IMR-90 (cell line): ENCODE measurements at regions not wholly inside any gene's neighbourhood (a gene's known extent, or its start where the extent isn't known, plus 50 kb on each side); places are given as distances from the start of the nearest gene placed in this dataset.

ENCODE experiments used
- ATAC-seq: fragments of 200-7000 bp; cut with Tn5 transposase; 2 replicates; pipeline ENCODE4 v1.9.1; 2020; ENCODE audit warnings: low read depth, mild to moderate bottlenecking, moderate library complexity
- BruUV-seq: library from RNA; stranded (reverse); fragments of 400-500 nt; replicated peaks from 2 replicates; lab custom pipeline; 2021; lab: Mats Ljungman, UMichigan
- CTCF ChIA-PET: fragments of 300-600 bp; formaldehyde crosslinking; extraction: SDS; loops from one replicate; lab custom pipeline; 2021; ENCODE audit warnings: antibody characterized with exemption; lab: Yijun Ruan, JAX
- POLR2A ChIA-PET: fragments of 300-600 bp; sonication (Branson Sonifier 250); formaldehyde crosslinking; loops from one replicate; lab custom pipeline; 2022; ENCODE audit warnings: antibody characterized with exemption; ENCODE audit not compliant: unreplicated experiment; lab: Charles Lee
- DNase-seq: peaks from one replicate; pipeline ENCODE4 v3.0.0; 2013
- H2AFZ ChIP-seq: replicated peaks from 2 replicates; pipeline ENCODE3; 2013; ENCODE audit warnings: low read length, mild to moderate bottlenecking; ENCODE audit not compliant: poor library complexity
- H2AK5ac ChIP-seq: 2 replicates; pipeline ENCODE4 v1.6.1; 2013; ENCODE audit warnings: low read depth, low read length, inconsistent platforms
- H2AK9ac ChIP-seq: replicated peaks from 2 replicates; pipeline ENCODE3; 2013; ENCODE audit warnings: mild to moderate bottlenecking, low read depth, low read length, moderate library complexity; ENCODE audit not compliant: poor library complexity
- H2BK120ac ChIP-seq: 2 replicates; pipeline ENCODE4 v1.6.1; 2013; ENCODE audit warnings: low read depth, low read length, inconsistent platforms
- H2BK15ac ChIP-seq: 3 replicates; pipeline ENCODE4 v1.6.1; 2013; ENCODE audit warnings: low read depth, low read length, inconsistent platforms
- H2BK20ac ChIP-seq: 2 replicates; pipeline ENCODE4 v1.6.1; 2013; ENCODE audit warnings: low read depth, mild to moderate bottlenecking, inconsistent platforms, low read length, moderate library complexity
- H2BK5ac ChIP-seq: 2 replicates; pipeline ENCODE4 v1.6.1; 2013; ENCODE audit warnings: mild to moderate bottlenecking, low read depth, low read length, inconsistent platforms; ENCODE audit not compliant: poor library complexity, severe bottlenecking
- H3K14ac ChIP-seq: replicated peaks from 2 replicates; pipeline ENCODE4 v1.6.1; 2013; ENCODE audit warnings: low read depth, low read length, inconsistent platforms
- H3K18ac ChIP-seq: 2 replicates; pipeline ENCODE4 v1.6.1; 2013; ENCODE audit warnings: low read depth, low read length, control low read depth
- H3K23ac ChIP-seq: 2 replicates; pipeline ENCODE4 v1.6.1; 2013; ENCODE audit warnings: low read depth, low read length, inconsistent platforms
- H3K27ac ChIP-seq: 2 replicates; pipeline ENCODE4 v1.5.1; 2013; ENCODE audit warnings: mild to moderate bottlenecking, control low read depth, low read length; ENCODE audit not compliant: insufficient read depth
- H3K27me3 ChIP-seq: 2 replicates; pipeline ENCODE4 v1.6.1; 2013; ENCODE audit warnings: low read length; ENCODE audit not compliant: control insufficient read depth, insufficient read depth
- H3K36me3 ChIP-seq: 2 replicates; pipeline ENCODE4 v1.6.1; 2013; ENCODE audit warnings: low read length, mixed read lengths; ENCODE audit not compliant: control insufficient read depth, insufficient read depth
- H3K4ac ChIP-seq: 2 replicates; pipeline ENCODE4 v1.6.1; 2013; ENCODE audit warnings: low read depth, low read length, inconsistent platforms
- H3K4me1 ChIP-seq: 2 replicates; pipeline ENCODE4 v1.6.1; 2013; ENCODE audit warnings: low read length, mixed read lengths; ENCODE audit not compliant: control insufficient read depth, insufficient read depth
- H3K4me2 ChIP-seq: 2 replicates; pipeline ENCODE4 v1.6.1; 2013; ENCODE audit warnings: low read depth, mild to moderate bottlenecking, control low read depth, low read length, moderate library complexity
- H3K4me3 ChIP-seq: 2 replicates; pipeline ENCODE4 v1.5.1; 2013; ENCODE audit warnings: low read depth, mild to moderate bottlenecking, control low read depth, low read length, moderate library complexity; ENCODE audit not compliant: insufficient read depth
- H3K56ac ChIP-seq: 2 replicates; pipeline ENCODE4 v1.6.1; 2013; ENCODE audit warnings: low read length, inconsistent platforms; ENCODE audit not compliant: insufficient read depth; ENCODE audit errors: extremely low read depth
- H3K79me1 ChIP-seq, 2 experiments: 2 replicates each; pipeline ENCODE4 v1.6.1; 2013; ENCODE audit warnings: low read length in 2 of 2, inconsistent platforms in 1 of 2, low read depth in 1 of 2
- H3K9ac ChIP-seq: 2 replicates; pipeline ENCODE4 v1.6.1; 2013; ENCODE audit warnings: low read depth, low read length, control low read depth
- H3K9me1 ChIP-seq: 2 replicates; pipeline ENCODE4 v1.6.1; 2013; ENCODE audit warnings: low read length, inconsistent platforms; ENCODE audit not compliant: insufficient read depth
- H3K9me3 ChIP-seq: 2 replicates; pipeline ENCODE4 v1.6.1; 2013; ENCODE audit warnings: low read length; ENCODE audit not compliant: control insufficient read depth, insufficient read depth
- H4K20me1 ChIP-seq: 2 replicates; pipeline ENCODE4 v1.6.1; 2013; ENCODE audit warnings: low read length, inconsistent platforms; ENCODE audit not compliant: insufficient read depth
- H4K5ac ChIP-seq: 2 replicates; pipeline ENCODE4 v1.6.1; 2013; ENCODE audit warnings: mild to moderate bottlenecking, low read depth, low read length, control low read depth
- H4K8ac ChIP-seq, 2 experiments: 2 replicates each; pipeline ENCODE4 v1.6.1; 2013; ENCODE audit warnings: low read depth in 2 of 2, low read length in 2 of 2, control low read depth in 1 of 2, inconsistent platforms in 1 of 2
- H4K91ac ChIP-seq: 2 replicates; pipeline ENCODE4 v1.6.1; 2013; ENCODE audit warnings: low read depth, low read length, inconsistent platforms; ENCODE audit not compliant: insufficient read depth
- BHLHE40 ChIP-seq: fragments of 150-350 bp; IDR thresholded peaks from 2 replicates; pipeline ENCODE4 v1.6.1; 2016; ENCODE audit warnings: mild to moderate bottlenecking, low read depth, low read length
- CEBPB ChIP-seq: IDR thresholded peaks from 2 replicates; pipeline ENCODE4 v1.6.1; 2012; ENCODE audit warnings: low read depth, low read length, improper control_type of control experiment
- CHD1 ChIP-seq: IDR thresholded peaks from 2 replicates; pipeline ENCODE4 v1.6.1; 2012; ENCODE audit warnings: low read depth, low read length, improper control_type of control experiment
- CTCF ChIP-seq: conservative IDR thresholded peaks from 2 replicates; pipeline ENCODE4 v1.5.1; 2012; ENCODE audit warnings: mild to moderate bottlenecking, low read depth, low read length, improper control_type of control experiment
- ELK1 ChIP-seq: fragments of 150-350 bp; IDR thresholded peaks from 2 replicates; pipeline ENCODE4 v1.6.1; 2016; ENCODE audit warnings: low read depth, mild to moderate bottlenecking, low read length, moderate library complexity, borderline replicate concordance
- FOS ChIP-seq: fragments of 150-350 bp; IDR thresholded peaks from 2 replicates; pipeline ENCODE4 v1.6.1; 2016; ENCODE audit warnings: low read depth, low read length
- MAFK ChIP-seq: IDR thresholded peaks from 2 replicates; pipeline ENCODE4 v1.6.1; 2012; ENCODE audit warnings: low read depth, low read length, improper control_type of control experiment
- MAZ ChIP-seq: IDR thresholded peaks from 2 replicates; pipeline ENCODE4 v1.6.1; 2012; ENCODE audit warnings: low read depth, mild to moderate bottlenecking, low read length, improper control_type of control experiment, moderate library complexity, borderline replicate concordance
- MXI1 ChIP-seq: IDR thresholded peaks from 2 replicates; pipeline ENCODE4 v1.6.1; 2012; ENCODE audit warnings: low read depth, mild to moderate bottlenecking, low read length, moderate library complexity, borderline replicate concordance
- NFE2L2 ChIP-seq: fragments of 150-350 bp; IDR thresholded peaks from 2 replicates; pipeline ENCODE4 v1.6.1; 2016; ENCODE audit warnings: low read depth, mild to moderate bottlenecking, low read length
- POLR2A ChIP-seq: IDR thresholded peaks from 2 replicates; pipeline ENCODE4 v1.6.1; 2012; ENCODE audit warnings: mild to moderate bottlenecking, low read depth, low read length
- RAD21 ChIP-seq: IDR thresholded peaks from 2 replicates; pipeline ENCODE4 v1.6.1; 2012; ENCODE audit warnings: low read length, improper control_type of control experiment
- RCOR1 ChIP-seq: IDR thresholded peaks from 2 replicates; pipeline ENCODE4 v1.6.1; 2012; ENCODE audit warnings: mild to moderate bottlenecking, low read length, improper control_type of control experiment; ENCODE audit not compliant: insufficient replicate concordance
- RFX5 ChIP-seq: IDR thresholded peaks from 2 replicates; pipeline ENCODE4 v1.8.0; 2012; ENCODE audit warnings: low read depth, mild to moderate bottlenecking, low read length, moderate library complexity
- SMC3 ChIP-seq: fragments of 150-350 bp; IDR thresholded peaks from 2 replicates; pipeline ENCODE4 v1.6.1; 2016; ENCODE audit warnings: low read depth, mild to moderate bottlenecking, antibody characterized with exemption, low read length, moderate library complexity
- USF2 ChIP-seq: fragments of 150-350 bp; IDR thresholded peaks from 2 replicates; pipeline ENCODE4 v1.6.1; 2017; ENCODE audit warnings: mild to moderate bottlenecking, antibody characterized with exemption, low read length, low read depth
- dilution Hi-C: fragments of 300-500 bp; cut with HindIII; formaldehyde crosslinking; loops from one replicate; pipeline ENCODE4 v1.14.3; 2018; ENCODE audit warnings: low sequenced_read_pairs; ENCODE audit not compliant: unreplicated experiment
- in situ Hi-C: fragments of 300-500 bp; cut with MboI; formaldehyde crosslinking; loops from 3 replicates; pipeline ENCODE4 v1.14.3; 2019; ENCODE audit warnings: low sequenced_read_pairs, inconsistent platforms, mixed read lengths
- intact Hi-C: fragments of 100-400 bp; cut with micrococcal nuclease; formaldehyde crosslinking; loops from 2 replicates; pipeline ENCODE4 v1.10.0; 2022

GRCh38 chr4:87738483-87738882 is 60.9 kb upstream of the IBSP start:
- H3K4ac ChIP-seq, result no peak overlapping the region
- CTCF ChIA-PET, result interaction anchor here (0.6 kb wide), 1 partner anchor 22 kb away, joined by 4 read pairs; no protein-coding TSS in a partner anchor
- no peaks in the 10 kb centered on the region for H3K4me1 ChIP-seq
- no peak overlapping the region for H3K4me3 ChIP-seq
- POLR2A ChIA-PET, result no interaction called here
- intact Hi-C loops, result loop anchor here (10.0 kb wide), 1 partner anchor 1324 kb away; no protein-coding TSS in a partner anchor
- H3K79me1 ChIP-seq, result no peaks in the 10 kb centered on the region
- no peak overlapping the region for H3K4me2 ChIP-seq
- H2BK20ac ChIP-seq, result no peak overlapping the region
- TF ChIP-seq FOS, result no peak
- TF ChIP-seq NFE2L2, result no peak
- no peak for TF ChIP-seq RFX5
- no peak for TF ChIP-seq RAD21
- no peak for TF ChIP-seq RCOR1
- no peak for TF ChIP-seq CHD1
- no peak for TF ChIP-seq POLR2A
- TF ChIP-seq MXI1, result no peak
- no peak for TF ChIP-seq CEBPB
- no peak for TF ChIP-seq SMC3
- TF ChIP-seq BHLHE40, result no peak
- TF ChIP-seq USF2, result no peak
- no peak for TF ChIP-seq MAFK
- no peak for TF ChIP-seq ELK1
- no peak for TF ChIP-seq CTCF
- TF ChIP-seq MAZ, result no peak
- H3K9me3 ChIP-seq, result no peaks in the 10 kb centered on the region
- dilution Hi-C loops, result no loop called here
- H2BK5ac ChIP-seq, result no peak overlapping the region
- ATAC-seq (no peak), DNase-seq (no peak)
- H3K18ac ChIP-seq, result no peak overlapping the region
- H2AFZ ChIP-seq, result no peak overlapping the region
- no peak overlapping the region for H4K91ac ChIP-seq
- no peaks in the 10 kb centered on the region for H3K36me3 ChIP-seq
- H3K14ac ChIP-seq, result no peak overlapping the region
- no peak overlapping the region for H2BK15ac ChIP-seq
- no peaks in the 10 kb centered on the region for H3K27me3 ChIP-seq
- H3K9me1 ChIP-seq, result no peaks in the 10 kb centered on the region
- H4K5ac ChIP-seq, result no peak overlapping the region
- in situ Hi-C loops, result no loop called here
- no peak overlapping the region for H3K56ac ChIP-seq
- no peaks in the 10 kb centered on the region for H4K20me1 ChIP-seq
- H3K23ac ChIP-seq, result no peak overlapping the region
- H4K8ac ChIP-seq, result no peak overlapping the region
- BruUV-seq, result no TSS peak
- no peak overlapping the region for H2AK5ac ChIP-seq
- H3K9ac ChIP-seq, result no peak overlapping the region
- no peak overlapping the region for H3K27ac ChIP-seq
- no peak overlapping the region for H2AK9ac ChIP-seq
- no peak overlapping the region for H2BK120ac ChIP-seq
